HG03025 (cell line): ENCODE measurements at regions not wholly inside any gene's neighbourhood (a gene's known extent, or its start where the extent isn't known, plus 50 kb on each side); places are given as distances from the start of the nearest gene placed in this dataset.

Experiments used
- ATAC-seq: cut with Tn5 transposase; IDR thresholded peaks from one replicate; pipeline ENCODE4 v1.9.1; 2021; ENCODE audit warnings: mild to moderate bottlenecking, moderate library complexity; ENCODE audit not compliant: unreplicated experiment, low FRiP score

- ATAC-seq = no peak
These were observed 462.9 kb upstream of the ZFHX3 start for GRCh38 chr16:73510852-73511251.

DNA sequence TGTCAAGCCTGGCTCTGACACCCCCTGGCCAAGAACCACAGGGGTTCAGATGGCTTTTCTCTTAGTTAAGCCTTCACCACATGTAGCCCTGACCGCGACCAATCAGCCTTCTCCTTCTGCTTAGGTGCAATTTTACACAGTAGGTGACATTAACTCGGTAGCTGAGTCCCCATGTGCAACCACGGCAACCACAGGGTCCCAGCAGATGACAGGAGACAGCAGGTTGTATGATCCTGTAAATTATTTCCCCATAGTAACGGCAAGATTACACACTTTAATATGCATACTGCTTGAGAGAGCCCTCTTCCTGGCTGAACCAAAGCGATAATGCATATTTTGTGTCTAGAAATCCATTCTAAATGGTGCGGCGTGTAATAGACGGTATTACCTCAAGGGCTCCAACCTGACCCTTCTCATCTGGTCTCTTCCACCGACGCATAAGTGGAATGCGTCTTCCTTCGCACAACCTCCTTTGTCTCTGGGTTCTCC, 458.7 kb upstream of the ZFHX3 start:
- no peak for ATAC-seq

GRCh38 chr16:73505577-73505976, 457.6 kb upstream of the ZFHX3 start:
- no peak for ATAC-seq

DNA sequence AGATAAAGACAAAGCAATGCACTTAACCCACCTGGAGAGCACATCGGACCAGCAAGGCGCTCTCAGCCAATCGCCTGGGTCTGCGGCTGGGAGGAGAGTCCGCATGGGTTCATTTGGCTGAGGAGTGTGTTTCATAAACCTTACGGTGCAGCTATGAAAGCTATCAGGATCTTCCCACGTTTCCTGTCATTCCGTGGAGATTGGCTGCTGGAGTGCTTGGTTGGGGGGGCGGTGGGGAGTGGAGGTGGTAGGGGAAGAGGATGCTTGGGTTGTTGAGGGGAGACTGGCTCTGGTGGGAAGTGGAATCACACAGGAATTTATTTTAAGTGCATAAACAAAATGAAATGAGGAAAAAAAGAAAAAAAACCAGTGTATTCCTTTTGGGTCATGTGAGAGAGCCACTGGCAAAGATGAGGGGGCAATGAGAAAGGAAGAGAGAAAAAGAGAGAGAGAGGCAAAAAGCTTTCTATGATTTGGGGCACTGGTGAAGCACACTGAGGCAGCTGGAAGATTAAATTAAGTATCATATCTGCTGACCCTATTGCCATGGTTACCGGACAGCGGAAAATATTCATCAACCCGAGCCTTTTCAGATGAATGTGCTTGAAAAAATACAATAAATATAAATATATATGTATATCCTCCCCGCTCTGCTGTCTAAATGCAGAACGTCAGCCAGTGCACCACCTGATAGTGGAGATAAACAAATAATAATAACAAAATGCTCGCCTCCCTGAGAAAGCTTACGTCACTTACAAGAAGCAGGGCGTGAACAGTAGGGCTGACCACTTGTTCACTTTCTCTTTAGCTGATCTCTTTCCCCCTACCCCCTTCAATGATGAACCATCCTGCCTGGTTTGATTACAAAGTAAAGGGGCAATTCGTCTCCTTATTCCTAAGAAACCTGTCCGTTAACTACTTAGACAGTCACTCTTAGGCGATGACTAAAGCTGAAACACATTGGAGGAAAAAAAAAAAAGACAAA, 457.0 kb upstream of the ZFHX3 start:
- no peak for ATAC-seq

GRCh38 chr16:73503093-73503492, 455.2 kb upstream of the ZFHX3 start:
- ATAC-seq = no peak

DNA sequence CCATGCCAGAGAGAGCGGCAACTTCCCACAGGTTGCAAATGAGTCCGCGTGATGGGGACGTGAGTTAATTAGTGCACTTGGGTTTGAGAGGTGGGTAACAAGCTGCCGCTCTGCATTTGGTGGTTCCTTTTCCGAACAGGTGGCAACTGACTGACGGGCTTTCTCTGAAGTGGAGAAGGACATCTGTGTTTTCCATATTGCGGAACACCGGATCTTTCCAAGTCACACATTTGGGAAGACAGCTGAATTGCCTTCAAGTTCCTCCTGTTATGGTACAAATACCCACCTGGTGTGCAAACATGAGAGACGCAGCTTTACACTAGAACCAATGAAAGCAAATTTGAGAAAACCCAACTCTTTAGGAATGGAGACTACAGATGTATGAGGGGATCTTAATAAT, 451.3 kb upstream of the ZFHX3 start:
- no peak for ATAC-seq

GRCh38 chr16:73485880-73486279, 438.0 kb upstream of the ZFHX3 start:
- no peak for ATAC-seq

- ATAC-seq = no peak
These were observed 436.2 kb upstream of the ZFHX3 start for GRCh38 chr16:73483934-73484711.

DNA sequence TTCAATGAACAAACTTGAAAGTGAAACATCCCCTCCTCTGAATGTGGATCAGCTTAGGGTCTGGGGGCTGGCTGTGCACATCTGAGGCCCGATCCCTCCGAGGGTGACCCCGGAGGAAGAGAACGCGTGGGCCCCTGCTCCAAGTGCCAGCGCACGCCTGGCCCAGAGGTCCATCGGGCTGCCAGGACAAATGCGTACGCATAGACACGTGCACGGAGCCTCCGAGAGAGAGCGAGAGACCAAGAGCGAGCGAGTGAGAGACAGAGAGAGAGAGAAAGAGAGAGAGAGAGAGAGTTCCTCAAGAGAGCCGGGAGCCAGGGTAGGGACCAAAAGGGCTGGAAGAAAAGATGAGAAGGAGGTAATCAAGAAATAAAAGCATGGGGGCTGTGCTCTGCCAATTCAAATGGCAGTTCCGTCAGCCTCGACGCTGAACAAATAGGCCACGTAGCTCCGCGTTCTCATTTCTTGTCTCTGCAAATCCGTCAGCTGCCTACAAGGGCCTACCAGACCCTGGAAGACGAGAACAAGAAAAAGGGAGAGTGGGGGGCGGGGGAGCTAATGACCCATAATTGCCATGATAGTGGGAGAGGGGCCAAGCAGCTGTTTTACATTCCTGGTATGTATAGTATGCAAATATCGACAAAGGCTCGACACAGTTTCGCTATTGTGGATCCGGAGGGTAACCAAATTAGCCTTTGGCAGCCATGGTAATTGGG, 435.3 kb upstream of the ZFHX3 start:
- ATAC-seq = no peak

DNA sequence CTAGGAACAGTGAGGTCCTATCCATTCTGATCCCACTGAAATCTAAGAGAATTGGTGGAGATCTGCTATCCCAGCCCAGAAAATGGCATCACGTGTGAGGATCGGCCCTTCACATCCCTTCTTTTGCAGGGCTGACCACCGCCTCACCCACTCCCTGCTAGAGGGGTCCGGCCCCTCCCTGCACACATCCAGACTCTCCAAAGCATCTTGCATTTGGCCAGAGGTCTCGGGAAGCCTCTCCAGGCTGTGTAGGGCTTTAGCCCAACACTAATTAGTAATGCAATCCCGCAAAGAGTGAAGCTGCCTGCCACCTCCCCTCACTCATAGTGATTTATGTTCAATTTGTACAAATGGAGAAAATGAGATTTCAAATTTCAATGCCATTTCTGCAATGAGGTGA, 434.4 kb upstream of the ZFHX3 start:
- ATAC-seq = no peak

DNA sequence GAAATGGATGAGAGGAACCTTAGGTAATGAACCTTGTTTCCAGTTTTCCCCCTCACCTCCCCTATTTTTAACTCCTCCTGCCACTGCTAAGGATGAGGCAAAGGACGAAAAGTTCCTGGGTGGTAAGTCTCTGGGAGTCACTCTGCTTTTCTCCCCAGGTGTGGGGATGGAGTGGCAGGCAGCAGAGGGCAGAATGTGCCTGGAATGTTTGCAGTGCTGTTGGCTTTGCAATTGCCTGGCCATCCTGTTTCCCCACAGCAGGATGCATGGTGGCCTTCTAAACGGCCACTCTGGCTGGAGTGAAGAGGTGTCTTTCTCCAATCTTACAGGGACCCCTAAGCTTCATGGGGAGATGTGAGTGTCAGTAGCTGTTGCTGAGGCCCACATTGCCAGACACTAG, 432.5 kb upstream of the ZFHX3 start:
- ATAC-seq = no peak

- no peak for ATAC-seq
These were observed 425.8 kb upstream of the ZFHX3 start for GRCh38 chr16:73473713-73474112.

GRCh38 chr16:73464834-73465233, 416.9 kb upstream of the ZFHX3 start:
- no peak for ATAC-seq

- ATAC-seq = no peak
These were observed 411.7 kb upstream of the ZFHX3 start for GRCh38 chr16:73459586-73459985.

DNA sequence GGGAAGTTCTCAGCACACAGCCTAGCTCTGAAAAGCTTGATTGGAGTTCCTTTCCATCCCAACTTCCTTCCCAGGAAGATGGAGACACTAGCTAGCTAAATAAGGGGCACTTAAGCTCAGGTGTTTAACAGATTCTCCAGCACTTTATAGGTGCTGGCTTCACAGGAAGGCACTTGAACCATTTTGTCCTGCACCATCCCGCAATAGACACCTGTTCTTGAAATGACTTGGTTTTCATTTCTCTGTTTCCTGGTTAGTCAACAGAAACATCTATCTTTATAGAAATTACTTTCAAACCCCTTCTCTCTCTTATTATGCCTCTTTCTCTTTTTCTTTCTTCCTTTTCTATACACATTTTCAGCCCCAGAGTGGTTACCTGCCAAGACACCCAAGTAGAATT, 409.9 kb upstream of the ZFHX3 start:
- ATAC-seq = no peak

GRCh38 chr16:73448970-73449369, 401.0 kb upstream of the ZFHX3 start:
- ATAC-seq = no peak

DNA sequence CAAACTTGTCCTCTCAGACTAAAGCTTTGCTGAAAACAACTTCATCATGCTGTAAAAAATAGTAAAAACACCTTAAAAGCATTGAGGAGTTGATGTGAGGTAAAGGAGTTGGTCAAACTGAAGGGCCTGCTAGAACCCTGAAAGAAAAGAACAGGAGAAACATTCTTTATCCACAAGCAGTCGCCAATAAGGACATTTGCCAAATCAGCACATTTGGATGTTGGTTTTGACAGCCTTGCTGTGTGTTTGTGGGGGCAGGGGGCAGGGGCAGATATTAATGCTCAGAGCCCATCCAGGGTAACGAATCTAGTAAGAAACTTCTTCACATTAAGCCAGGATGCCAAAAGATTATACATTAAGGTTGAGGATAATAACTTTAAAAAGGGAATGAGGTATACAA, 399.9 kb upstream of the ZFHX3 start:
- no peak for ATAC-seq

- ATAC-seq = no peak
These were observed 386.7 kb upstream of the ZFHX3 start for GRCh38 chr16:73434621-73435020.

GRCh38 chr16:73433731-73434307, 385.9 kb upstream of the ZFHX3 start:
- no peak for ATAC-seq
